Spleen (tissue), 11 donors: ENCODE measurements at regions not wholly inside any gene's neighbourhood (a gene's known extent, or its start where the extent isn't known, plus 50 kb on each side); places are given as distances from the start of the nearest gene placed in this dataset.

ENCODE experiments used
- DNase-seq: peaks from one replicate; pipeline ENCODE4 v3.0.0-alpha.2; 2020
- H3K27ac ChIP-seq, 8 donors: fragments of 200-600 bp; sonication (generic) in 7 of 8; 1 replicate in 4 of 8; 2 replicates in 4 of 8; pipeline versions ENCODE4 v1.5.0 to v1.8.0; 2016 to 2021; ENCODE audit warnings: inconsistent platforms in 4 of 8, mild to moderate bottlenecking in 4 of 8, moderate library complexity in 1 of 8
- H3K27me3 ChIP-seq, 7 donors: fragments of 200-600 bp; sonication (generic) in 6 of 7; replicated peaks in 1 of 7; 1 replicate in 4 of 7; 2 replicates in 3 of 7; pipeline versions ENCODE4 v1.5.0 to v1.8.0; 2016 to 2021; ENCODE audit warnings: inconsistent platforms in 3 of 7, mild to moderate bottlenecking in 1 of 7
- H3K36me3 ChIP-seq, 6 donors: fragments of 200-600 bp; sonication (generic) in 5 of 6; 1 replicate in 4 of 6; 2 replicates in 2 of 6; pipeline versions ENCODE4 v1.5.0 to v1.8.0; 2016 to 2021; ENCODE audit warnings: inconsistent platforms in 2 of 6
- H3K4me1 ChIP-seq, 6 donors: fragments of 200-600 bp; sonication (generic) in 5 of 6; 1 replicate in 3 of 6; 2 replicates in 3 of 6; pipeline versions ENCODE4 v1.5.0 to v1.8.0; 2016 to 2021; ENCODE audit warnings: inconsistent platforms in 3 of 6
- H3K4me3 ChIP-seq, 8 donors: fragments of 200-600 bp; sonication (generic) in 7 of 8; 1 replicate in 4 of 8; 2 replicates in 4 of 8; pipeline versions ENCODE4 v1.5.0 to v1.8.0; 2016 to 2021; ENCODE audit warnings: inconsistent platforms in 4 of 8, mild to moderate bottlenecking in 4 of 8, moderate library complexity in 2 of 8
- H3K9me3 ChIP-seq, 8 donors: fragments of 200-600 bp; sonication (generic) in 7 of 8; 1 replicate in 4 of 8; 2 replicates in 4 of 8; pipeline versions ENCODE4 v1.5.0 to v1.8.0; 2016 to 2021; ENCODE audit warnings: inconsistent platforms in 4 of 8
- POLR2A ChIP-seq, 3 donors: fragments of 450-650 bp; IDR thresholded peaks; one replicate each; pipeline ENCODE4 v1.5.1; 2017; ENCODE audit warnings: antibody characterized with exemption in 3 of 3, mild to moderate bottlenecking in 1 of 3
- POLR2AphosphoS5 ChIP-seq, 3 donors: sonication (generic); formaldehyde crosslinking; IDR thresholded peaks; one replicate each; pipeline ENCODE4 v1.5.1; 2017; ENCODE audit warnings: antibody characterized with exemption in 3 of 3
- WGBS, 5 donors: extraction: QIAGEN DNeasy Blood & Tissue Kit in 3 of 5; methylation state at CpG; one replicate each; pipeline versions ENCODE4 v1.1.5 to v1.1.7; 2013 to 2018; 5-methylcytosine and 5-hydroxymethylcytosine counted together
- intact Hi-C: fragments of 100-400 bp; cut with DNase I; formaldehyde crosslinking; loops from one replicate; pipeline ENCODE4 v1.15.0; 2023; ENCODE audit warnings: low total_unique reads
- TF ChIP-seq, protein P1 (sequence below), 11 experiments: fragments of 200-600 bp in 7 of 11; fragments of 450-650 bp in 4 of 11; sonication (generic) in 4 of 11; IDR thresholded peaks in 8 of 11; conservative IDR thresholded peaks in 3 of 11; 1 replicate in 7 of 11; 2 replicates in 4 of 11; pipeline versions ENCODE4 v1.4.0 to v1.8.0; 2016 to 2021; ENCODE audit warnings: antibody characterized with exemption in 11 of 11, inconsistent platforms in 4 of 11, mild to moderate bottlenecking in 1 of 11
- donor health status: healthy with polysubstance abuse.
- donor health status: DM: no; HTN: no; CAD: no; lungs with moderate emphysema.
- donor health status: DM: no; HTN: no; CAD: no.
- donor health status: Bipolar disorder and iron deficiency.
- donor health status: healthy.
- donor health status: DM: no; HTN: no; CAD: no.
- donor health status: DM: yes; HTN: yes; CAD: no.

DNA sequence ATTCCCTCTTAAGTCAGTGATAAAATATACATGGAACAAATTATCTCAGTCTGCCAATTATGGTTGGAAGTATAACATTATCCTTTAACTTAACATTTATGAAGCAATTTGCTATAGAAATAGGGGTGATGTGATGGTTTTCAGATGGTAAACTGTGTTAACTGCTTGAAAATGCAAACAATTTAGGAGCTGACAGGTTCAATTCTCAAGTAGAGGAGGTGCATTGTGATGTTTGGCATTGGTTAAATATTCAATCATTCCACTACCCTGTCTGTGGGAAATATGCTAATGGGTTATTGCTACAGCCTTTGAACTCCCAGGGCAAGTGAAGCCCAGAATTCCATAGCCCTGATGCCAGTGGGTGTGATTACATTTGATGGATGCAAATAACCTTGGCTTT lies 243.4 kb upstream of the GK2 start:
- no peak for DNase-seq
- Histone ChIP-seq H3K4me3 (no peak overlapping the region), H3K36me3 (no peaks in the 10 kb centered on the region), H3K27me3 (no peaks in the 10 kb centered on the region), H3K4me1 (no peaks in the 10 kb centered on the region), H3K9me3 (no peaks in the 10 kb centered on the region), H3K27ac (no peak overlapping the region)
- intact Hi-C loops = no loop called here
- TF ChIP-seq POLR2A (IDR thresholded peaks at IDR 0.05) (no peak), POLR2AphosphoS5 (IDR thresholded peaks at IDR 0.05) (no peak)
- TF ChIP-seq, protein P1, sequence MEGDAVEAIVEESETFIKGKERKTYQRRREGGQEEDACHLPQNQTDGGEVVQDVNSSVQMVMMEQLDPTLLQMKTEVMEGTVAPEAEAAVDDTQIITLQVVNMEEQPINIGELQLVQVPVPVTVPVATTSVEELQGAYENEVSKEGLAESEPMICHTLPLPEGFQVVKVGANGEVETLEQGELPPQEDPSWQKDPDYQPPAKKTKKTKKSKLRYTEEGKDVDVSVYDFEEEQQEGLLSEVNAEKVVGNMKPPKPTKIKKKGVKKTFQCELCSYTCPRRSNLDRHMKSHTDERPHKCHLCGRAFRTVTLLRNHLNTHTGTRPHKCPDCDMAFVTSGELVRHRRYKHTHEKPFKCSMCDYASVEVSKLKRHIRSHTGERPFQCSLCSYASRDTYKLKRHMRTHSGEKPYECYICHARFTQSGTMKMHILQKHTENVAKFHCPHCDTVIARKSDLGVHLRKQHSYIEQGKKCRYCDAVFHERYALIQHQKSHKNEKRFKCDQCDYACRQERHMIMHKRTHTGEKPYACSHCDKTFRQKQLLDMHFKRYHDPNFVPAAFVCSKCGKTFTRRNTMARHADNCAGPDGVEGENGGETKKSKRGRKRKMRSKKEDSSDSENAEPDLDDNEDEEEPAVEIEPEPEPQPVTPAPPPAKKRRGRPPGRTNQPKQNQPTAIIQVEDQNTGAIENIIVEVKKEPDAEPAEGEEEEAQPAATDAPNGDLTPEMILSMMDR (IDR thresholded peaks at IDR 0.05 in 8 of 11, conservative IDR thresholded peaks at IDR 0.05 in 3 of 11) = no peak

DNA sequence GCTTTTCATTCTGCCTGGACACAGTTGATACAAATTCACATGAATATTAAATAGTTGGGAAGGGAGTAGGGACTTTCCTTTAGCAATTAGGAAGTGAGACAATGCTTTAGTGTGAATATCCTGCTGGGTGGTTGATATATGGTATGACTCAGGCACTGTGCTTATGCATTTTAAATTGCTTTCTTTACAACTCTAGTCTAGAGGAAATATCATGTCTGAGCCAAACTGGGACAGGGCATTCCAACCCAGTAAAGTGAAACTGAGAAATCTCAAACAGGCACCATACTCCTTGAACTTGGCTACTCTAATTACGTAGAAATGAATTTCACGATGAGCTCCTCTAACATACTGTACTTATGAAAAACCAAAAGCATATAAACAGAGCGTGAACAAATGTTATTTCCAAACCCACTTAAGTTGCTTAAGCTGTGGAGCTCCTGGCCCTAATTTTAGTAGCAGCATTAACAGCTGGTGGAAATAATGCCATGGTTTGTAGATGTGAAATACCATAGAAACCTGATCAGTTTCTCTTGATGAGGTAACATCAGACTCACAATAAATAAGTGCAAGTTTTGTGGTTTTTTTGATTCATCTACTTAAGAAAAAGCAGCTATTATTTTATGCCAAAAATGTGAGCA lies 242.9 kb upstream of the GK2 start:
- no peak overlapping the region for H3K4me3 ChIP-seq
- H3K27me3 ChIP-seq = no peaks in the 10 kb centered on the region
- intact Hi-C loops = no loop called here
- no peak for DNase-seq
- H3K4me1 ChIP-seq = no peaks in the 10 kb centered on the region
- no peaks in the 10 kb centered on the region for H3K9me3 ChIP-seq
- no peak overlapping the region for H3K27ac ChIP-seq
- no peak for TF ChIP-seq POLR2AphosphoS5 (IDR thresholded peaks at IDR 0.05)
- TF ChIP-seq, protein P1 (IDR thresholded peaks at IDR 0.05 in 8 of 11, conservative IDR thresholded peaks at IDR 0.05 in 3 of 11) = no peak
- TF ChIP-seq POLR2A (IDR thresholded peaks at IDR 0.05) = no peak
- no peaks in the 10 kb centered on the region for H3K36me3 ChIP-seq
- WGBS, 5 donors = 51 to 77% (median 65%) methylated on average over 3 of the region's 3 CpGs

DNA sequence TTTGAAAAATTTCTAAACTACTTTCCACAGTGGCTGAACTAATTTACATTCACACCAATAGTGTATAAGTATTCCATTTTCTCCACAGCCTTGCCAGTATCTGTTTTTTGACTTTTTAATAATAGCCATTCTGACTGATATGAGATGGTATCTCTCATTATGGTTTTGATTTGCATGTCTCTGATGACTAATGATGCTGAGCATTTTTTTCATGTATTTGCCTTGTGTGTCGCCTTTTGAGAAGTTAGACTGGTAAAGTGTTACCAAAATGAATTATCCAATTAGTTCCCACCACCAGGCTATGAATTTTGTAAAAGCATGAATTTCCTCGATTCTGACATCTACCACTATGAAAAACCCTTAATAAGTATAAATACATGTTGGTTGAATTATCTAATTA lies 242.2 kb upstream of the GK2 start:
- H3K4me1 ChIP-seq = no peaks in the 10 kb centered on the region
- WGBS, 5 donors = 72 to 89% (median 76%) methylated on average over 2 of the region's 2 CpGs
- H3K9me3 ChIP-seq = no peaks in the 10 kb centered on the region
- no peaks in the 10 kb centered on the region for H3K36me3 ChIP-seq
- H3K27me3 ChIP-seq = no peaks in the 10 kb centered on the region
- TF ChIP-seq POLR2A (IDR thresholded peaks at IDR 0.05) = no peak
- TF ChIP-seq, protein P1 (IDR thresholded peaks at IDR 0.05 in 8 of 11, conservative IDR thresholded peaks at IDR 0.05 in 3 of 11) = no peak
- TF ChIP-seq POLR2AphosphoS5 (IDR thresholded peaks at IDR 0.05) = no peak
- no peak for DNase-seq
- no peak overlapping the region for H3K4me3 ChIP-seq
- intact Hi-C loops = no loop called here
- H3K27ac ChIP-seq = no peak overlapping the region

DNA sequence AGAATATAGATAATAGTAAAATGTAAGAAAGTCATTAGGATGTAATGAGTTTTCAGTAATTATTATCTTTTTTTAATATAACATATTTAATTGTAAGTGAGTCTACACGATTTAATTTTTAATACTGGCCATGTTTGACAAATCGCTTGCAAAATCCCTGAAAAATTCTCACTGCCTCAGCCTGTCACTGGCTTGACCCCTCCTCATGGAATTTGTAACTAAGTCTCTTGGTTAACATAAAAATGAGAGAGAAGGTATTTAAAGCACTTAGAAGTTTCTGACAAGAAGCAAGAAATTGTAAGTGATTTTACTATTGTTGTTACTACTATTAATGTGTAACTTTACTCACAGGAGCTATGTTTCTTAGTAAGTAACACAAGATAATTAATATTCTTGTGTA lies 237.9 kb upstream of the GK2 start:
- Histone ChIP-seq H3K36me3 (no peaks in the 10 kb centered on the region), H3K27me3 (no peaks in the 10 kb centered on the region), H3K9me3 (no peaks in the 10 kb centered on the region), H3K27ac (no peak overlapping the region), H3K4me3 (no peak overlapping the region), H3K4me1 (no peaks in the 10 kb centered on the region)
- WGBS, 5 donors = 74 to 81% (median 77%) methylated on average over 2 of the region's 2 CpGs
- no peak for DNase-seq
- intact Hi-C loops = no loop called here
- no peak for TF ChIP-seq POLR2A (IDR thresholded peaks at IDR 0.05)
- TF ChIP-seq POLR2AphosphoS5 (IDR thresholded peaks at IDR 0.05) = no peak
- TF ChIP-seq, protein P1 (IDR thresholded peaks at IDR 0.05 in 8 of 11, conservative IDR thresholded peaks at IDR 0.05 in 3 of 11) = no peak
